HEK293T (cell line): ENCODE measurements at regions not wholly inside any gene's neighbourhood (a gene's known extent, or its start where the extent isn't known, plus 50 kb on each side); places are given as distances from the start of the nearest gene placed in this dataset.

ENCODE experiments used
- ELF4 ChIP-seq: fragments of 450-650 bp; IDR thresholded peaks from 2 replicates; pipeline ENCODE4 v1.6.1; 2017; ENCODE audit warnings: antibody characterized with exemption
- HDGF ChIP-seq: fragments of 450-650 bp; IDR thresholded peaks from 2 replicates; pipeline ENCODE4 v1.6.1; 2017; ENCODE audit warnings: antibody characterized with exemption, borderline replicate concordance
- L3MBTL2 ChIP-seq: fragments of 450-650 bp; conservative IDR thresholded peaks from 2 replicates; pipeline ENCODE4 v1.6.1; 2016; ENCODE audit warnings: mild to moderate bottlenecking
- SP1 ChIP-seq: fragments of 450-650 bp; IDR thresholded peaks from 2 replicates; pipeline ENCODE4 v1.6.1; 2017
- SUZ12 ChIP-seq: fragments of 450-650 bp; IDR thresholded peaks from 2 replicates; pipeline ENCODE4 v1.6.1; 2016; ENCODE audit warnings: mild to moderate bottlenecking
- ZNF384 ChIP-seq: fragments of 450-650 bp; IDR thresholded peaks from 2 replicates; pipeline ENCODE4 v1.6.1; 2016

GRCh38 chr5:153308282-153308681 lies 182.2 kb upstream of the GRIA1 start:
- TF ChIP-seq SP1 (no peak), SUZ12 (no peak), HDGF (no peak), ZNF384 (no peak), L3MBTL2 (no peak), ELF4 (no peak)
